GM19043 (cell line): ENCODE measurements at regions not wholly inside any gene's neighbourhood (a gene's known extent, or its start where the extent isn't known, plus 50 kb on each side); places are given as distances from the start of the nearest gene placed in this dataset.

ENCODE experiments used
- ATAC-seq: cut with Tn5 transposase; IDR thresholded peaks from one replicate; pipeline ENCODE4 v1.9.1; 2021; ENCODE audit warnings: low read depth; ENCODE audit not compliant: unreplicated experiment

DNA sequence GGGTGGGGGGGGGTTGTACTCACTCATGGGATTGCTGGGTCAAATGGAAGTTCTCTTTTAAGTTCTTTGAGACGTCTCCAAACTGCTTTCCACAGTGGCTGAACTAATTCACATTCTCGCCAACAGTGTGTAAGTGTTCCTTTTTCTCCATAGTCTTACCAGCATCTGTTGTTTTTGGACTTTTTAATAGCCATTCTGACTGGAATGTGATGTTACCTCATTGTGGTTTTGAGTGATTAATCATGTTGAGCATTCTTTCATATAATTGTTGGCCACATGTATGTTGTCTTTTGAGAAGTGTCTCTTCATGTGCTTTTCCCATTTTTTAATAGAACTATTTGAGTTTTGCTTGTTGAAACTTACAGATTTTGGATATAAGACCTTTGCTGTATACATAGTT lies 94.9 kb upstream of the PLPPR1 start:
- no peak for ATAC-seq

DNA sequence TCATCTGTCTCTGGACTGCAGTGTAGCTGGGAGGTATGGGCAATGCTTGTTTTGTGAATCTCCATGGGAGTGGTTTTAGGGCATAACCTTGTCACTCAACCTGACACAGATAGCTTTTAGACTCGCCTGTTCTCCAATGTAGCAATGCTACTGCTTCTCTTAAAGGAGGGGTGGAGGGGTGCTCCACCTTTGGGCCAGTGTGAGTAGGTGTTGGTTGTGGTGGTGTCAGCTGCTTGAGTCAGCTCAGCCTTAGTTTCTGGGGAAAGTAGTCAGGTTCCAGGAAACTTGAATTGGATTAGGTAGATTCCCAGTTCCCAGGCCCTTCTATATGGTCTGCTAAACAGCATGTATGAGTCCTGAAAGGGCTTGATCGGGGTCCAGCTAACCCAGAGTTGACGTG lies 91.1 kb upstream of the PLPPR1 start:
- ATAC-seq, result no peak

DNA sequence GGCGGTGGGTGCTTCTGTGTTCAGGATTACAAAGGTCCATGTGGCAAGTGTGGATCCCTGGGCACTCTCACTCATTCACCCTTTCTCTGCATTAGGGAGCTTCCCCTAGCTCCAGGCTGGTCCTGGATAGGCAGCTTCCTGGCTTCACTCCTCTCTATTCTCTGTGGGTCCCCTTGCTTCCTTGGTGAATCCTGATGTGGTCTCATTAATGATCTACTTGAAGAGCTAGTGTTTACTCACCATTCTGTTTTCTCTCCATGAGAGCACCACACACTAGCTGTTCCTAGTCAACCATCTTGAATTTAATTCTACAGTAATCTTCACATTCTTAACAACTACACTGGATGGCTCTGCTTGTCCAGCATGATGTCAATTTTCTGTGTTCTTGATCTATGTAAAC lies 90.0 kb upstream of the PLPPR1 start:
- ATAC-seq, result no peak

DNA sequence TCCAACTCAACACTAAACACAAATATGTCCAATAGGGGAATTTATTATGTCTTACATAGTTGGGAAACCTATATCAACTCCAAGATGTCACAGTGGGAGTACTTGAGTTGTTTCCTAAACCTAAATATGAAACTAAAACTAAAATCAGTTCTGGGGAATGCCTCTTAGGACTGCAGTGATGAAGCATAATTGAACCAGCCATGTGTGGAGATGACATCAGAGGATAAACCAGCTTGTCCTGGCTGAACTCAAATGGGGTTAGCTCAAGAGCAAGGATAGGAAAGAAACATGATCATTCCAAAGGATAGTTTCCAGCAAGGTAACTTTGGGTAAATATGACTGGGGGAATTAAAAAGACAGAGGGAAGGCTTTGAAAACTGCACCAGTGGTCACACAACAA lies 88.9 kb upstream of the PLPPR1 start:
- no peak for ATAC-seq

DNA sequence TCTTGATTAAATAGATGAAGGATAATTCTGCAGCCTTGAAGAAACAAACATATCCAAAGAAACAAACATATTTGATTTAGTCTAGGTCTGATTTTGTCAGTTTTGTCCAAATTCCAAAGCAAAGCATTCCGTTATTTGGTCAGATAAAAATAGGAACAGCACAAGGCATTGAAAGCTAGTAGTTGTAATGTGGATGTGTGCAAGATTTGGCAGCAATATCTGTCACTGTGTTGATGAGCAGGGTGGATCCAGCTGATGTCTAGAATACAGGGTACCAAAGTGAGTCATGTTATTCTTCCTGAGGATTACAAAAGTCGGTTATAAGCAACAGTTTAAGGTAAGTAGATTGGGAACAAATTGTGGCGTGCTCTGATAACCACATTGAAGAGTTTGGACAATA lies 69.3 kb upstream of the PLPPR1 start:
- no peak for ATAC-seq
